HG02981 (cell line): ENCODE measurements at regions not wholly inside any gene's neighbourhood (a gene's known extent, or its start where the extent isn't known, plus 50 kb on each side); places are given as distances from the start of the nearest gene placed in this dataset.
A peak's percentile ranks its signal among the peaks of the same experiment; 100 is the strongest.
"Not testable (repeated sequence)": the region's sequence is repeated elsewhere in the genome, so short reads cannot be mapped to it uniquely, and the experiment has no call there.

Source experiments
- ATAC-seq: cut with Tn5 transposase; IDR thresholded peaks from one replicate; pipeline ENCODE4 v1.9.1; 2021; ENCODE audit warnings: mild to moderate bottlenecking, moderate library complexity; ENCODE audit not compliant: unreplicated experiment

DNA sequence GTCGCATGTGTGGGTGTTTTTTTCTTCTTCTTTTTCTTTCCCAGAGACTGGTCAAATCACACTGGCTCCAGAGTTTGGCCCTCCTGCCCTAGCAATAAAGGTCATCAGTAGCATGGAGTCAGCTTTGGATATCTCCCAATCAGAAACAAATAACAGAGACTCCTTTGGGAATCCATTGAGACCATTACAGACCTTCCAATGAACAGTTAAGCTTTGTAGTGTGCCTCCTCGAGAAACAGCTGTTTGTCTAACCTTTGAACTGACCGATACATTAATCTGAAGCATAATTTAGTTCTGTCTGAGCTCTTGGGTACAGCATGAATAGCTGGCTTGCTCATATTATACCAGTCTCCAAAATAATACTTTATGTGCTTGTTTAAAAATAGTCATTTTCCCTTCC, 1103.2 kb downstream of the GATA3 start:
- ATAC-seq: no peak

DNA sequence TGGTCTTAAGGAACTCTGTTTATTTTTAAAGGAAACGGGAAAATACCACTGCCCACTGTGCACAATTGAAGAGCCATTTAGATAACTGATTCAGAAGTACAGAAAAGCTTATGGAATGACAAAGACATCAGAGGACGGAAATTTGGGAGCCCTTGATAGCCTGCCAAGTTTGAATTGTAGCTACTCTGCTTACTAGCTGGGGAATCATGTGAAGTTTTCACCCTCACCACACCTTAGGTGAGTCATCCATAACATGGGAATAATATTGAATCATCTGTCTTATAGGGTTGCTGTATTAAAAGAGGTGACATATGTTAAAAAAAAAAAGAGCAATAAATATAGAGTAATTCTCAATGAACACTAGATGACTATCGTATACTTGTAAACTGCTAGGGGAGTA, 1104.2 kb downstream of the GATA3 start:
- ATAC-seq: no peak

DNA sequence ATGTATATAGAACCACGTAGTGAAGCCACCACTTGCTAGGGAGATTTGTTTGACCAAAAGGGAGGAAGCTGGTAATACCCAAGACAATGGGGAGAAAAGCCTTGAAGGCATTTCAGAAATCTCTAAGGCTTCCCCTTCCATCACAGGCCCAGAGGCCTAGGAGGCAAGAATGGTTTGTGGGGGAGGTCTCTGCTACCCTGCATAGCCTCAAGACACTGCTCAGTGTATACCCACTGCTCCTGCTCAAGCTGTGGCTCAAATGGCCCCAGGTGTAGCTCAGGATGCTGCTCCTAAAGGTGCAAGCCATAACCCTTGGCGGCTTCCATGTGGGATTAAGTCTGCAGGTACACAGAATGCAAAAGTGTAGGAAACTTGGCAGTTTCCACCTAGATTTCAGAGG, 1105.8 kb downstream of the GATA3 start:
- ATAC-seq: no peak

DNA sequence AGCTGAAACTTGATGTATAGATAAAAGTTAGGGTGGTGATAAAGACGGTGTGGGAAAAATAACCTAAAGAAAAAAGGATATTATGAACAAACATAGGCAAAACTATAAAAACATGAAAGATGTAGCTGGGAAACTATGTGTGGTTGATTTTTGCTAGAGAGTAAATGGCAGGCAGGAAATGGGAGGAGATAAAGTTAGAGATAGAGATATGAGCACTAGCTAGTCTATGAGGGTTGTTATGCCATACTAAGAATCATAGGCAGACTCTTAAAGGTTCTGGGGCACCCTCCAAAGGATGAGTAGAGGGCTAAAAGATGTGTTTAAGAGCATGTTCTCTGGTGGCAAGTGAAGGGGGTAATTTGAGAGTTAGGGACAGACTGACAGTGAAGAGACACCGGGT, 1109.2 kb downstream of the GATA3 start:
- ATAC-seq: no peak

DNA sequence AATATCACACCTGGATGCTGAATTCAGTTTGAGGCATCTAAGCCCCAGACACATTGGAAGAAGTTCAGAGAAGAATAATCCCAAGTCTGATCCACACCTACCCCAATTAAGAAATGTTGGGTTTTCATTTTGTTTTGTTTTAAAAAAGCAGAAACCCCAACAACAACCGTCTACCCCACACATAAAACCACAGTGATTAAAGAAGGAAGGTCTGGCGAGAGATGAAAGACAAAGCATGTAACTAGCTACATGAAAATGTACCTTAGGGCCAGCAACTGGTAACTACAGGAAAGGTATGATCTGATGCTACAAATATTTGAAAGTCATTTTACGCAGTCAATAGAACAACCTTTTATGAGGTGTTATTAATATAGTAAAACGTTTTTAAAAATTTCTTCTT, 1112.3 kb downstream of the GATA3 start:
- no peak for ATAC-seq

DNA sequence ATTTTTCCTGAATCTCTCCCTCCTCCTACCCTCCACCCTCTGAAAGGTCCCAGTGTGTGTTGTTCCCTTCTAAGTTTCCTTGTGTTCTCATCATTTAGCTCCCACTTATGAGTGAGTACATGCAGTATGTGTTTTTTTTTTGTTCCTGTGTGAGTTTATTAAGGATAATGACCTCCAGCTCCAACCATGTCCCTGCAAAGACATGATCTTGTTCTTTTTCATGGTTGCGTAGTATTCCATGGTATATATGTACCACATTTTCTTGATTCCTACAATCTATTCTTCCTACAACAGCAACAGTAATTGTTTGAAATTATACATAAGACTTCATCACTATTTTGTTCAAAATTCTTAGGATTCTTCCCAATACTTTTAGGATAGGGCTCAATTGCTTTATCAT, 1117.8 kb downstream of the GATA3 start:
- no peak for ATAC-seq

DNA sequence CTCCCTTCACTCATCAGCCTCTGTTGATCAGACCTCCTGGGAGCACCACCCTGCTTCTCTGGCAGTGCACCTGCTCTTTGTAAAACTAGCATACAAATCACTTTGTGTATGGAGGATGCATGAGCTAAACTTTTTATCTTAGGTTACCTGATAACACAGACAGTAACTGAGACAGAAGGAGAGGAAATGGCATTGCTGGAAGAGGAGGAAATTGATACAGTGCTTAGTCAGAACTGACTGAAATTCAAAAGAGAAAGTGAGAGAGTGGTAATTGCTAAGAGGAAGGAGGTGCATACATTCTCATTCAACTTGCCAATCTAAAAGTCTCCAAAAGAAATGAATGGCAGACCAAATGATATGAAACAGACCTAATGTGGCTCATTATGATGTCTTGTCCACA, 1120.7 kb downstream of the GATA3 start:
- no peak for ATAC-seq

DNA sequence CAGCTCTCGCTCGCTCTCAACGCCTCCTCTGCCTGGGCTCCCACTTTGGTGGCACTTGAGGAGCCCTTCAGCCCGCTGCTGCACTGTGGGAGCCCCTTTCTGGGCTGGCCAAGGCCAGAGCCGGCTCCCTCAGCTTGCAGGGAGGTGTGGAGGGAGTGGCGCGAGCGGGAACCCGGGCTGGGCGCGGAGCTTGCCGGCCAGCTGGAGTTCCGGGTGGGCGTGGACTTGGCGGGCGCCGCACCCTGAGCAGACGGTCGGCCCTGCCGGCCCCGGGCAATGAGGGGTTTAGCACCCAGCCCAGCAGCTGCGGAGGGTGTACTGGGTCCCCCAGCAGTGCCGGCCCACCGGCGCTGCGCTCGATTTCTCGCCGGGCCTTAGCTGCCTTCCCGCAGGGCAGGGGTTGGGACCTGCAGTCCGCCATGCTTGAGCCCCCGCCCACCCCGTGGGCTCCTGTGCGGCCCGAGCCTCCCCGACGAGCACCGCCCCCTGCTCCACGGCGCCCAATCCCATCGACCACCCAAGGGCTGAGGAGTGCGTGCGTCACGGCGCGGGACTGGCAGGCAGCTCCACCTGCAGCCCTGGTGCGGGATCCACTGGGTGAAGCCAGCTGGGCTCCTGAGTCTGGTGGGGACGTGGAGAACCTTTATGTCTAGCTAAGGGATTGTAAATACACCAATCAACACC, 1128.9 kb downstream of the GATA3 start:
- not testable (repeated sequence) for ATAC-seq

DNA sequence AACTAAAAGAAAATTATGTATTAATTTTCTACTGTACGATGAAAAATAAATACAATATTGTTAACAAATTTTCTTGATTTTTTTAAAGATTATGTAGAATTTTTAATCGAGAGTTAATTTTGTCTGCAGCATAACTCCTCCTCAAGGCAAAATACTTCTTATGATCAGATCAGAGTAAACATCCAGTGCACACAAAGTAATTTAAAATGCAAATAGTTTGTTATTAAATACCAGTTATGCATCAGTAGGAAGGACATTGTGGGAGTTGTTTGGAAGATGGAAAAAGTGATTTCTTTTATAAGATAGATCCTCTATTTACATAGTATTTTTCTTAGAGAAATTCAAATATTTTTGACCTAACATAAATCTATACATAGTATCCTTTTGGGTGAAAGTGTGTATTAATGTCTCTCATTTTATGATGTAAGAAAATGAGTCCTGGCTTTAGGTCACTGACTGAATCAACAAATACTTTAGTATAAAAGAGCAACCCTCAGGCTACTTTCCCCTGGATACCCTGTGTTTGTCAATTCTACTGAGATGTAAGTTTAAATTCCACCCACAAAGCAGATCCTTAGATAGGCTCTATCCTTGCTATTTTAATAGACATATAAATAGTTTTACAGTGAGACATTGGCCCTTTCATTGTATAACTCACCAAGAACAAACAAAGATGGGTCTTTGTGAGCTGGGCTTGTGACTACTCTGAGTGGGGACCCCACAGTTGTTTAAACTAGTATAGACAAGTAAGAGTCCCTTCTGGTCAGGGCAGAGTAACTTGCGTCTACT, 1133.7 kb downstream of the GATA3 start:
- ATAC-seq: no peak

DNA sequence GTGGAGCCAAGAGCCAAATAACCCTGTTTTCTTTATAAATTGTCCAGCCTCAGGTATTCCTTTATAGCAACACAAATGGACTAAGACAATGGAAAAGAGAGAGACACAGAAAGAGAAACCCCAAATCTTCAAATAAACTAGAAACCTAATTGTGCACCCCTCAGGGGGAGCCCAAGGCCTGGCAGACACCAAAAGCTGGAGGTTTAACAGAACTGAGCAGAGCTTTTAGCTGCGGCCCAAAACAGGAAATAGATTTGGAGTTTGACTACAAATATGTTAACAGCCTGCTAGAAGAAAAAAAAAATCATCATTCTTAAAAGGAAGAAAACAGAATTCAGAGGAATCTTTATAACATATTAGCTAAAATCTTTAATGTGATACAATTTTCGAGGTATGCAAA, 1135.0 kb downstream of the GATA3 start:
- ATAC-seq: no peak

DNA sequence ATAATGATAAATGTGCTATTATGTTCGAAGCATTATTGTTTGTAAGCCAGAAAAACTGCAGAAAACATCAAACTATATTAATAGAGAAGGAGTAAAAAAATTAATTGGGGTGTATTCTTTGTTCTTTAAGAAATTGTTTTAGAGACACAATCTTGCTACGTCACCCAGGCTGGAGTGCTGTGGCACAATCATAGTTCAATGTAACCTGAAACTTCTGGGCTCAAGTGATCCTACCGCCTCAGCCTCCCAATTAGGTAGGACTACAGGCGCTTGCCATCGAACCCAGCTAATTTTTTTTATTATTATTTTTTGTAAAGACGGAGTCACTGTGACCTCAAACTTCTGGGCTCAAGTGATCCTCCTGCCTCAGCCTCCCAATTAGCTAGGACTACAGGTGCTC, 1138.6 kb downstream of the GATA3 start:
- no peak for ATAC-seq

DNA sequence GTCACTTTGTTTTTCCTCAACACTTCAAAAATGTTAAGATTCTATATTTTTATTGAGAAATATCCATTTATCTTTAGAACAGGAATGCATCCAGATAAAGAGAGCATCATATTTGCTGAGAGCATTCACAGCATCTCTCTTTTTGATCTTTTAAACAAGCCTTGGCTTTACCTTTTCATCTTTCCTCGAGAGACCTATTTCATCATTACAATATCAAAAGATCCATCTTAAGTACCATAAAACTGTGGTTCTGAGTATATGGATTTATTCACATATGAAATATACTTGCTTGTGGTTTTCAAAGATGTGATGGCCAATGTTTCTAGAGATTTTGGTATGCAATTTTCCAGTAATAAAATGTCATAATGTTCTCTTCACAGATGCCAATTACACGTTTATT, 1140.9 kb downstream of the GATA3 start:
- ATAC-seq: no peak

DNA sequence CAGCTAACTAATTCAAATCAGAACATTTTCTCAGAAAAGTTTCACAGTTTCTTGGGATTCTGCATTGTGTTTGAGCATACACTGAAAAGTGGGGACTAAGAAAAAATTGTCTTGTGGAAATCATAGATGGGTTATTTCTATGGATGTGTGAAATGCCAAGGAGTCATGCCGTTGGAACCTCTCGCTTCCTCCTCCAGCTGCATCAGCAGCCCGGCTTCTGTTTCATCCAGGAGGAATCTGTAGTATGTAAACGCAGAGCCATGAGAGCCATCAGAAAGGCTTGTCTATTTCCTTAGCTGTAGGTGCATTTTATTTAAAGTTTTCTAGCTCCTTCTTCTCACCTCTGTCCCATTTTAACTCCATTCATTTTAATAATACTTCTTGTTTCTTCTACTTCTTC, 1144.1 kb downstream of the GATA3 start:
- ATAC-seq: no peak

DNA sequence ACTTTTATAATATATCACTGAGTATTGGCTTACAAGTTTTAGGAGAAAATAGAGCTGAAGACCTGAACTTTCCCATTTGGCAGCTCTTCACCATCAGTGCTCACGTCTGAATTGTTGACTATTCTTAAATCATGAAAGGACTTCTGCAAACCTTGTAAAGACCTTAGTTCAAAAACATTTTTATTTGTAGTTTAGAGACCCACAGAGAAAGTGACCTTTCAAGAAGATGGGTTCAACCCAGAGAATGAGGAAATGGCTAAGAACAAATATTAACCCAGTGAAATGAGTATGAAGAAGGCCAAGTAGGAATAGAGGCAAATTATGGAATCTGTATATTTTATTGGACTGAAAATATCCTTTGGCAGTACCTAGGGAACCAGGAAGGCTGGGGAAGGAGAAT, 1151.1 kb downstream of the GATA3 start:
- no peak for ATAC-seq

DNA sequence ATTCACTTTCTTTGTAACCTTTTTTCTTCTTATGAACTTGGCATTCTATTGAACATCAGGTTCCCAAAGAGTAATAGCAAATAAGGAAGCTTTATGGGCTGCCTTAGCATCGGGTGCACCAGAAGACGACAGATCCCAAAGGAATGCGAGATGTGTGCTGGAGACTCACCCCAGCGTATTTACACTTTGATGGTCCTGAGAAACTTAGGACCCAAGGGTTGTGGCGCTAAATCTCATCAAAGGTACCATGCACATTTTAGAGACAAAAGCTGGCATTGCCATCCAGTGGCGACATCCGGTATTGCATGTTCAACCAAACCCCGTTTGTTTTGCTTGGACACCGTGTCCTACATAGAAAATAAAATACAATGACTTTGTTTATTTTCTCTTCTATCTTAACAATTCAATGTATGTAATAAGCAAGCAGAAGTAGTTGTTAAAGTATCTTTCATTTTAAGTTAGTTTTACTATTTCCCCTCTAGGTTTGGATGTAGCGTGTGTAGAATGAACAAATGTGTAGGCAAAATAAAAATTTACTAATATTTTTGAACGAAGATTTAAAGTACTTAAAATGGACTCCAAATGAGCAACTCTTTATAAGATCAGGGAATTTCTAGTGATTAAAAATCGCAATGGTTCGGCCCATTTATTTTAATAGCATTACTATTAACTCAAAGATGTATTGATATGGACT, 1154.8 kb downstream of the GATA3 start:
- ATAC-seq: peak; percentile 82

DNA sequence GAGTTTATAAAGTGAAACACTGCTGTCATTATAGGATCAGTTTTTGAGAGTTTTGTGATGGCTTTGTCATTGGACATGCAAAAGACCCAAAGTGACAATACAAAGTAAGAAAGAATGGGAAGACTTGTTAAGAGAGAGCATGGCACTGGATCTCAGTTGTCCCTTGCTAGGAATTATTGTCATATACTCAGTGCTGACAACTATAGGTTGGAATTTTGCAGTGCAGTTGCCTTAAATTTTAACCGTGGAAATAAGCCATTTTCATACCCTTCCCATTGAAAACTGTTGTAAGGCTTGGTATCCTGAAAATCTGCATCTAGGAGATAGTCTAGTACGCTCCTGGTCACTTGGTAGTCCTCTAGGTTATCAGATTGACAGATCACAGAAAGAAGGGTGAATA, 1156.7 kb downstream of the GATA3 start:
- no peak for ATAC-seq

DNA sequence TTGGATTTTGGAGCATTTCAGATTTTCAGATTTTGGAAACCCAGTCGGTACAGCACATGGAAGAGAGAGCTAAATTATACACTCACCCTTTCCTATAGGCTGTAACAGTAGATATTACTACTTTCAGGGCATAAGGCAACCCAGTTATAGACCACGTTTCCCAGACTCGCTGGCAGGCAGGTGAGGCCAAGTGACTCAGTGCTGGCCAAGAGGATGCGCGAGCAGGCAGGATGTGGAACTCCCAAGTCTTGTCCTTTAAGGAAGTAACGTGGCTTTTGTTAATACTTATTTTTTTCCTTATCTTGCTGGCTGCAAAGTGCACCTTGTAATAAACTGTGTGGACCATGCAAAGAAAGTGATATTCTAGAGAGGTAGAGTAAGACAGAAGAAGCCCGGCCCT, 1160.1 kb downstream of the GATA3 start:
- no peak for ATAC-seq

DNA sequence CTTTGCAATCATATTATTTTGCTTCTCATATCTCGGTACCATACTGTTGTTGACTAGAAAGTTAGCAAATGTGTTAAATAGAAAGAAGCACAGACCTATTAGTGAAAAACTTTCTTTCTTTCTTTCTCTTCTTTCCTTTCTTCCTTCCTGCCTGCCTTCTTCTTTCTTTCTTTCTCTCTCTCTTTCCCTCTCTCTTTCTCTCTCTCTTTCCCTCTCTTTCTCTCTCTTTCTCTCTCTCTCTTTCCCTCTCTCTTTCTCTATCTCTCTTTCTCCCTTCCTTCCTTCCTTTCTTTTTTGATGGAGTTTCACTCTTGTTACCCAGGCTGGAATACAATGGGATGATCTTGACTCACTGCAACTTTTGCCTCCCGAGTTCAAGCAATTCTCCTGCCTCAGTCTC, 1160.6 kb downstream of the GATA3 start:
- ATAC-seq: no peak

DNA sequence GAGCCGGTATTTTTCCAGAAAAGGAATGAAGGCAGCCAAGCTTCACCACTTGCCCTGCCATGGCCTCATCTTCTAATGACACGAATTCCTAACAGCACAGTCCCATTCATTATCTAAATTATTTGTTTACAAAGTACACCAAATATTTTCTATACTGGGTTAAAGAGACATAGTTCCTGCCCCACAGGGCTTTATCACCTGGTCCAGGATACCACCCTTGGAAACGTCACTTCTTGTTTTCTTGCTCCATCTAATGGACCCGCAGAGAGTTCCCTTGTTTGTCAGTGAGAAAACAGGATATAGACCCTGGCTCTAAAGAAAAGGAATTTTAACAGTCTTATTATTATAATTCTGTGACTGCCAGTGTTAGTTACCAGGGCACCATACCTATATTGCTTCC, 1165.4 kb downstream of the GATA3 start:
- ATAC-seq: no peak

DNA sequence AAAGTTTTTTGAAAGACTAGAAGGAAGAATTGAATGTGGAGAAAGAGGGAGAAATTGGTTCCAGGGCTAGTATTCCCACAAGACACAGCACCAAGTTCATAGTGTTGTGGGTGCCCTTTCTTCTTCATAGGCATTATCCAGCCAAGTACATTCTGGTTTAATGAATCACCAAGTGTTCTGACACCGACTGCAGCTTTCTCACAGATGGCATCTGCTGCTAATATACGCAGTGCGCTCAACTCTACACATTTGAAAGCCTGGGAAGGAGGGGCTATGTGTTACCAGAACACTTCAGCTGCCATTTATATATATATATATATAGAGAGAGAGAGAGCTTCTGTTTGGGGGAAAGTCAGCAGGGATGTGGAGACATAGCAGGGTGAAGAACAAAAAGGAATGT, 1168.4 kb downstream of the GATA3 start:
- ATAC-seq: no peak

DNA sequence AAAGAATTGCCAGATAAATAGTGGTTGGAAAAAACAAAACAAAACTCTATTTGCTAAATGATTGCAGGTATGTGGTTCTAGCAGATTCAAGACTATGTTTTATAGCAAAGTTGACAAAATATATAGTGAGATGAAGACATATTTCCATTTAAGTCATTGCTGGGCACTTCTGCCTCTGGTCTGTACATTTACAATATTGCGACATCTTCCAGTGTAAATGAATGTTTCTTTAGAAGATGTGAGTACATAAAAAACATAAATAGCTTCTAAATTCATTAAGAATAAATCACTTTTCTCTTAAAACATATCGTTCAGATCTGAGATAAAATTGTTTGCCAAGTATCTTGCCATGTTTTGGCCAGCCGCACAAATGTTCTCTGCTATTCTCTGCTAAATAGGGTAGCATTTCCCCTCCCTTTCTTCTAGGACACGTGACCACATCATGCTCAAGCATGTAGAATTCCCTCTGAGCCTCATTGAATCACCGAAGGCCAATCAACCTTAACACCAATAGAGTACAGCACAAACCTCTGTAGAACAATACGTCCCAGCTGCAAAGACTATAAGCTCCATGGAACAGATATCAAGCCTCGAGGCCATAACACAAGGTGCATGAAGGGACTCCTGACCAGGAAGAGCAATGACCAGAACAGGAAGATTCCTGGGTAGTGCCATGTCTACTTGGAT, 1173.3 kb downstream of the GATA3 start:
- no peak for ATAC-seq

DNA sequence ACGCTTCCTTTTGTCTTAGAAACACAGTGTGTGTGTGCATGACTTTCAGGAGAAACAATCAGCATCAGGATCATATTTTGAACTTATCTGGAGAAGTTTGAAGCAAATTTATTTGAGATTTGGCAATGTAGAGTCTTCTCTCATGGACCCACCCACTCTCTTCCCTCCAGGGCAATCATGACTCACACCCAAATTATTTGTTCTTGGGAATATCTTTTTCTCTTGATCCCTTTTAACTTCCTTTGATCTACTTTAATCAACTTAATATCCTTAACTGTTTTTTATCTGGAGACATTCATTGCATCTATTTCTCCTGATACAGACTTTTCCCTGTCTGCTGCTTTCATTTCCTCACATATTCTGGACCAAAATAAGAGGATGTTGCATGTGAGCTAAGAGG, 1174.3 kb downstream of the GATA3 start:
- no peak for ATAC-seq
